ENCODE measurements at regions not wholly inside any gene's neighbourhood (a gene's known extent, or its start where the extent isn't known, plus 50 kb on each side); places are given as distances from the start of the nearest gene placed in this dataset.

- intact Hi-C loops (cut with micrococcal nuclease), result no loop called here
- no peak overlapping the region for H3K27ac Mint-ChIP-seq
- H3K4me3 Mint-ChIP-seq (ENCODE audit: low read depth), result no peak overlapping the region
- H3K36me3 Mint-ChIP-seq (ENCODE audit: low read depth), result no peaks in the 10 kb centered on the region
- H3K27me3 Mint-ChIP-seq (ENCODE audit: low read depth), result no peaks in the 10 kb centered on the region
- no peaks in the 10 kb centered on the region for H3K9me3 Mint-ChIP-seq
- no peaks in the 10 kb centered on the region for H3K4me1 Mint-ChIP-seq (ENCODE audit: low read depth)
- no peak for DNase-seq (ENCODE audit: low spot score)
Measured at GRCh38 chr5:174427304-174427703, 297.1 kb upstream of the MSX2 start.

GRCh38 chr5:174428895-174429294, 295.5 kb upstream of the MSX2 start:
- H3K4me1 Mint-ChIP-seq (ENCODE audit: low read depth), result no peaks in the 10 kb centered on the region

DNA sequence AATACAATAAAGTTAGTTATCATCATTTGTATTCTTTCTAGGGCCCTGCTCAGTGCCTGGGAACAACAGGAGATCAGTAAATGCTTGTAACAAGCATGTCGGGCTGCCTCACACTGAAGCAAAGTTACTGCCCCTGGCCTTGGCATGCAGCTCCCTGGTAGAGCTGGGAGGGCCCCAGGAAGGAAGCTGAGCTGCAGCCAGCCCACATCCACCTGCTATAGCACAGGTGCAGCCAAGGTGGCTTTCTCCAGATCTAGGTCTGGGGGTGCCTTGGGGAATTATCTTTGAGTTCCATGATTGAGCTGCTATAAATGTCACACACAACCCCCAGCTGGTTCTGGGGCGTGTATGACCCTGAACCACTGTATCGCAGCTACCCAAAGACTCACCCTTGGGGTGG, 293.4 kb upstream of the MSX2 start:
- Mint-ChIP-seq H3K4me1 (ENCODE audit: low read depth) (no peaks in the 10 kb centered on the region), H3K36me3 (ENCODE audit: low read depth) (no peaks in the 10 kb centered on the region), H3K27me3 (ENCODE audit: low read depth) (no peaks in the 10 kb centered on the region), H3K27ac (no peak overlapping the region), H3K4me3 (ENCODE audit: low read depth) (no peak overlapping the region), H3K9me3 (no peaks in the 10 kb centered on the region)
- intact Hi-C loops (cut with micrococcal nuclease), result no loop called here
- DNase-seq (ENCODE audit: low spot score), result no peak

More at GRCh38 chr5:174428895-174429294, 295.5 kb upstream of the MSX2 start:
- DNase-seq (ENCODE audit: low spot score), result no peak
- no peaks in the 10 kb centered on the region for H3K9me3 Mint-ChIP-seq
- H3K27ac Mint-ChIP-seq, result no peak overlapping the region
- no peak overlapping the region for H3K4me3 Mint-ChIP-seq (ENCODE audit: low read depth)
- intact Hi-C loops (cut with micrococcal nuclease), result no loop called here
- H3K27me3 Mint-ChIP-seq (ENCODE audit: low read depth), result no peaks in the 10 kb centered on the region
- no peaks in the 10 kb centered on the region for H3K36me3 Mint-ChIP-seq (ENCODE audit: low read depth)

- DNase-seq (ENCODE audit: low spot score), result no peak
- H3K9me3 Mint-ChIP-seq, result no peaks in the 10 kb centered on the region
- intact Hi-C loops (cut with micrococcal nuclease), result no loop called here
- H3K27me3 Mint-ChIP-seq (ENCODE audit: low read depth), result no peaks in the 10 kb centered on the region
- H3K4me3 Mint-ChIP-seq (ENCODE audit: low read depth), result no peak overlapping the region
- H3K36me3 Mint-ChIP-seq (ENCODE audit: low read depth), result no peaks in the 10 kb centered on the region
- H3K4me1 Mint-ChIP-seq (ENCODE audit: low read depth), result no peaks in the 10 kb centered on the region
- H3K27ac Mint-ChIP-seq, result no peak overlapping the region
Measured at GRCh38 chr5:174431504-174431903, 292.9 kb upstream of the MSX2 start.

- Mint-ChIP-seq H3K4me3 (ENCODE audit: low read depth) (no peak overlapping the region), H3K4me1 (ENCODE audit: low read depth) (no peaks in the 10 kb centered on the region), H3K9me3 (peaks cover 3% of the 10 kb centered on the region), H3K27ac (no peak overlapping the region), H3K36me3 (ENCODE audit: low read depth) (no peaks in the 10 kb centered on the region), H3K27me3 (ENCODE audit: low read depth) (no peaks in the 10 kb centered on the region)
- DNase-seq (ENCODE audit: low spot score), result no peak
- intact Hi-C loops (cut with micrococcal nuclease), result no loop called here
Measured at GRCh38 chr5:174433098-174433497, 291.3 kb upstream of the MSX2 start.

DNA sequence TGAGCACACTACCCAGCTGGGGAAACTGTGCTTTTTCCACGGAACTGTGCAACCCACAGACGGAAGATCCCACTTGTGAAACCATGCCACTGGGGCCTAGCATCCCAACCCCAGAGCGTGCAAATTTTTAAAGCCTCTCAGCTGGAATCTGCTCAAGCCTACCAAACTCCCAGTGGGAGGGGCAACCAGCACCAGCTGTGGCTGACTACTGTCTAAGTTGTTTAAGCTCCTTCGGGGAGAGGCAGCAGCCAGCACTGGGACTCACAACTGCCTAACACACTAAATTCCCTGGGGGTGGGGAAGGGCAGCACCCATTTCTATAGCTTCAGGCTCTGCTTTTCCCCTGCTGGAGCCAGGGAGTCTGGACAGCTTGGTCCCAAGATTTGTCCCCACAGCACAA, 287.6 kb upstream of the MSX2 start:
- no peak overlapping the region for H3K4me3 Mint-ChIP-seq (ENCODE audit: low read depth)
- H3K27ac Mint-ChIP-seq, result no peak overlapping the region
- H3K9me3 Mint-ChIP-seq, result peaks cover 4% of the 10 kb centered on the region
- no peak for DNase-seq (ENCODE audit: low spot score)
- H3K27me3 Mint-ChIP-seq (ENCODE audit: low read depth), result no peaks in the 10 kb centered on the region
- no peaks in the 10 kb centered on the region for H3K36me3 Mint-ChIP-seq (ENCODE audit: low read depth)
- H3K4me1 Mint-ChIP-seq (ENCODE audit: low read depth), result no peaks in the 10 kb centered on the region
- intact Hi-C loops (cut with micrococcal nuclease), result no loop called here

DNA sequence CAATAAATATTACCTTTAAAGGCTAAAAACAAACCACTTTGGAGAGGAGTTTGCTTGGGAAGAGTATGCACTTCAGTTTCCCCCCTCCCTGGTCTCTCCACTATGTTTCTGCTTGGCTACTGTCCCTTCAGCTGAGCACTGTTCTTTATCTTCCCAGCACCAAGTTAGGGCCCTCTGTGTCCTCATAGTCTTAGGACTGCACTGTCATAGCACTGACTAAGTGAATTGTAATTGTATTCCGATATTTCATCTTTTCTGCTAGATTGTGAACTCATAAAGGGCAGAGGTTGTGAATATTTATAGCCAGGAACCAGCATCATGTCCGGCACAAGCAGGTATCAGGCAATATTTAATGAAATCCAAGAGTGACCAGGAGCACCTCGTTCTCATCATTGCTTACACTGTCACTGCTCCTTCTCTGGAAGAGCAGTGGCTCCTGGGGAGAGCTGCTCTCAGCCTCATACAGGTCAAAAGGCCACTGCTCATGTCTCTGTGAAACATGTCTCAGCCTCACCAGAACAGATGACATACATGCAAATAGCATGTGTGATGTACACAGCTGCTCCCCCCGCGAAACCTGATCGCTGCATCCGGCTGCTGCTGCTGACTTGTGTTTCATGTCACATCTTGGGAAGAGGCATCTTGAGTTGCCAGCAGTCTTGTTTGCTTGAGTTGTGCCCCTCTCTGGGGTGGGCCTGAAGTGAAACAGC, 279.7 kb upstream of the MSX2 start:
- no peak overlapping the region for H3K4me3 Mint-ChIP-seq (ENCODE audit: low read depth)
- H3K27ac Mint-ChIP-seq, result no peak overlapping the region
- no peak for DNase-seq (ENCODE audit: low spot score)
- H3K27me3 Mint-ChIP-seq (ENCODE audit: low read depth), result no peaks in the 10 kb centered on the region
- no peaks in the 10 kb centered on the region for H3K4me1 Mint-ChIP-seq (ENCODE audit: low read depth)
- no peaks in the 10 kb centered on the region for H3K36me3 Mint-ChIP-seq (ENCODE audit: low read depth)
- intact Hi-C loops (cut with micrococcal nuclease), result no loop called here
- H3K9me3 Mint-ChIP-seq, result no peaks in the 10 kb centered on the region

DNA sequence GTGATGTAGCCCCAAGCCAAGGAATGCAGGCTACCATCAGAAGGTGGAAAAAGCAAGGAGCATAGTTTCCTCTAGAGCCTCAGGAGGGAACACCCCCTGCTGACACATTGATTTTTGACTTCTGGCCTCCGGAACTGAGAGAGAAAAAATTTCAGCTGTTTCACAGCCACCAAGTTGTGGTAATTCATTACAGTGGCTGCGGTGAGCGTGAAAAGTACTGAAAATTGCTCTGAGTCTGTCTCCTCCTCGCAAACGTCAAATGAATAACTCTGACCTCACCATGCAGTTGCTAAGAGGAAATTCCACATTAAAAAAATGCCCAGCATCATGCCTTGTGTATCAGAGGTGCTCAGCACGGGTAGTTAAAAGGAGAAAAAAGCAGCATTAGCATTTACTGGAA, 277.9 kb upstream of the MSX2 start:
- Mint-ChIP-seq H3K9me3 (no peaks in the 10 kb centered on the region), H3K27me3 (ENCODE audit: low read depth) (no peaks in the 10 kb centered on the region), H3K4me1 (ENCODE audit: low read depth) (no peaks in the 10 kb centered on the region), H3K36me3 (ENCODE audit: low read depth) (no peaks in the 10 kb centered on the region), H3K4me3 (ENCODE audit: low read depth) (no peak overlapping the region), H3K27ac (no peak overlapping the region)
- DNase-seq (ENCODE audit: low spot score), result no peak
- intact Hi-C loops (cut with micrococcal nuclease), result no loop called here

GRCh38 chr5:174446988-174447387, 277.4 kb upstream of the MSX2 start:
- Mint-ChIP-seq H3K36me3 (ENCODE audit: low read depth) (no peaks in the 10 kb centered on the region), H3K27me3 (ENCODE audit: low read depth) (no peaks in the 10 kb centered on the region), H3K4me3 (ENCODE audit: low read depth) (no peak overlapping the region), H3K4me1 (ENCODE audit: low read depth) (no peaks in the 10 kb centered on the region), H3K9me3 (no peaks in the 10 kb centered on the region), H3K27ac (no peak overlapping the region)
- DNase-seq (ENCODE audit: low spot score), result no peak
- intact Hi-C loops (cut with micrococcal nuclease), result no loop called here

DNA sequence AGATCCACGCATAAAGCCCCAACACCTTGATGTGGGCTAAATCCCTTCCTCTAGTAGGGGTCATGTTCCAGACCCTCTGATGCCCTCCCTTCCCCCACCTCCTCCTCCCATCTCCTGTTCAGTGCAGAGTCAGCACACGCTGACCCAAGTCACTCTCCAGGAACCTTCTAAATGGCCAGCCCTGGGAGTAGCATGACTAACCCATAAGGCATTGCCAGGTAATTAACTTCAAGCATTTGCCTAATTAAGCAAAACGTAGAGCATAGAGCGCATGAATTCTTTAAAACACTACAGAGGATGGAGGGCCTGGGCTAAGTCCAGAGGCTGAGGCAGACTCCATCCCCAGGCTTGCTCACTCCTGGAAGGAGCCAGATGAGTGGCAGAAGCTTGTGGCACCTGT, 276.3 kb upstream of the MSX2 start:
- Mint-ChIP-seq H3K4me3 (ENCODE audit: low read depth) (no peak overlapping the region), H3K27ac (no peak overlapping the region), H3K27me3 (ENCODE audit: low read depth) (no peaks in the 10 kb centered on the region), H3K9me3 (no peaks in the 10 kb centered on the region), H3K4me1 (ENCODE audit: low read depth) (no peaks in the 10 kb centered on the region), H3K36me3 (ENCODE audit: low read depth) (no peaks in the 10 kb centered on the region)
- DNase-seq (ENCODE audit: low spot score), result no peak
- intact Hi-C loops (cut with micrococcal nuclease), result no loop called here

GRCh38 chr5:174448662-174449061, 275.7 kb upstream of the MSX2 start:
- H3K9me3 Mint-ChIP-seq, result no peaks in the 10 kb centered on the region
- DNase-seq (ENCODE audit: low spot score), result no peak
- no peak overlapping the region for H3K4me3 Mint-ChIP-seq (ENCODE audit: low read depth)
- no peaks in the 10 kb centered on the region for H3K36me3 Mint-ChIP-seq (ENCODE audit: low read depth)
- no peaks in the 10 kb centered on the region for H3K27me3 Mint-ChIP-seq (ENCODE audit: low read depth)
- no peaks in the 10 kb centered on the region for H3K4me1 Mint-ChIP-seq (ENCODE audit: low read depth)
- no peak overlapping the region for H3K27ac Mint-ChIP-seq
- intact Hi-C loops (cut with micrococcal nuclease), result no loop called here

GRCh38 chr5:174453690-174454089, 270.7 kb upstream of the MSX2 start:
- no peak overlapping the region for H3K27ac Mint-ChIP-seq
- no peaks in the 10 kb centered on the region for H3K36me3 Mint-ChIP-seq (ENCODE audit: low read depth)
- H3K4me3 Mint-ChIP-seq (ENCODE audit: low read depth), result no peak overlapping the region
- H3K4me1 Mint-ChIP-seq (ENCODE audit: low read depth), result peaks cover 7% of the 10 kb centered on the region
- no peak for DNase-seq (ENCODE audit: low spot score)
- H3K27me3 Mint-ChIP-seq (ENCODE audit: low read depth), result no peaks in the 10 kb centered on the region
- no peaks in the 10 kb centered on the region for H3K9me3 Mint-ChIP-seq
- intact Hi-C loops (cut with micrococcal nuclease), result no loop called here

DNA sequence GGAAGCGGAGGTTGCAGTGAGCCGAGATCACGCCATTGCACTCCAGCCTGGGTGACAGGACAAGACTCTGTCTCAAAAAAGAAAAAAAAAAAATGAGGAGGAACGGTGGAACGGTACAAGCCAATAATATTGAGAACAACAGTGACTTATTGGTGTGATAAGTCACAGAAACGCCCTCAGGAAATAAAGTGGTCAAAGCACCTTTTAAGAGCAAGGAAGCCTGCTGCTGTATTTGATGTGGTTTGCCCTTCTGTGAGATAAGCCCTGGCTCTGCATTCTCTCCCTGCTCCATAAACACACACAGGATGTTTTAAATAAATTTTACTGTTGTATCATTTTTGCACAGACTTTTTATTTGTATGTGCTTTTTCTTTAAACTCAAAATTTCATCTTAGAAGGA, 269.9 kb upstream of the MSX2 start:
- intact Hi-C loops (cut with micrococcal nuclease), result no loop called here
- H3K4me3 Mint-ChIP-seq (ENCODE audit: low read depth), result no peak overlapping the region
- no peaks in the 10 kb centered on the region for H3K27me3 Mint-ChIP-seq (ENCODE audit: low read depth)
- peaks cover 7% of the 10 kb centered on the region for H3K4me1 Mint-ChIP-seq (ENCODE audit: low read depth)
- no peaks in the 10 kb centered on the region for H3K36me3 Mint-ChIP-seq (ENCODE audit: low read depth)
- no peaks in the 10 kb centered on the region for H3K9me3 Mint-ChIP-seq
- DNase-seq (ENCODE audit: low spot score), result no peak
- no peak overlapping the region for H3K27ac Mint-ChIP-seq

DNA sequence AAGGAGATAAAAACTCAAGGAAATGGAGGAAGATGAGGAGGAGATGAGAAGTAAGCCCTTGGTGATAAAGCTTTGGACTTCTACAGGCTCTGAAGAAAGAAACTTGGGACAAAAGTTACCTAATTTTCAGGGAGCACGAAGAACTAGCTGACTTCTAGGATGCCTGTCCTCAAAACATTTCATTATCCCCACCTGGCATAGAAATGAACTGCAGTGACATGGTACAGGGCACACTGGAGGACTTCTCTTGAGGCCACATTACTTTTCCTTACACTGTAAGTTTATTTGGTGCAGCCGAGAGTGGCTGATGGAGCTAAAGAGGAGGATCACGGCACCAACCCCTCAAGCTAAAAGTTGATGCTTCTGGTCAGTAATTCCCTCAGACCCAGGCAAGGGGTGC, 269.5 kb upstream of the MSX2 start:
- no peaks in the 10 kb centered on the region for H3K36me3 Mint-ChIP-seq (ENCODE audit: low read depth)
- H3K27ac Mint-ChIP-seq, result no peak overlapping the region
- no peak for DNase-seq (ENCODE audit: low spot score)
- intact Hi-C loops (cut with micrococcal nuclease), result no loop called here
- peaks cover 7% of the 10 kb centered on the region for H3K4me1 Mint-ChIP-seq (ENCODE audit: low read depth)
- H3K4me3 Mint-ChIP-seq (ENCODE audit: low read depth), result no peak overlapping the region
- H3K9me3 Mint-ChIP-seq, result no peaks in the 10 kb centered on the region
- H3K27me3 Mint-ChIP-seq (ENCODE audit: low read depth), result no peaks in the 10 kb centered on the region
